Neural progenitor cell (in vitro differentiated cells): ENCODE measurements at regions not wholly inside any gene's neighbourhood (a gene's known extent, or its start where the extent isn't known, plus 50 kb on each side); places are given as distances from the start of the nearest gene placed in this dataset.

Source experiments
- DNase-seq: peaks from one replicate; pipeline ENCODE4 v3.0.0-alpha.2; 2016; ENCODE audit warnings: low spot score
- H2AFZ ChIP-seq: fragments of 200-600 bp; sonication (generic); replicated peaks from 2 replicates; pipeline ENCODE4 v1.6.1; 2016; ENCODE audit warnings: antibody characterized with exemption
- H3F3A ChIP-seq: fragments of 200-600 bp; sonication (generic); 2 replicates; pipeline ENCODE4 v1.6.1; 2016; ENCODE audit warnings: antibody characterized with exemption, low read depth
- H3K27ac ChIP-seq: fragments of 200-600 bp; sonication (generic); 2 replicates; pipeline ENCODE4 v1.5.1; 2016; ENCODE audit warnings: mild to moderate bottlenecking
- H3K27me3 ChIP-seq: fragments of 200-600 bp; sonication (generic); 2 replicates; pipeline ENCODE4 v1.6.1; 2016; ENCODE audit warnings: mild to moderate bottlenecking, moderate library complexity
- H3K36me3 ChIP-seq: fragments of 200-600 bp; sonication (generic); 2 replicates; pipeline ENCODE4 v1.5.1; 2016
- H3K4me1 ChIP-seq: fragments of 200-600 bp; sonication (generic); 2 replicates; pipeline ENCODE4 v1.6.1; 2016; ENCODE audit warnings: mixed run types
- H3K4me2 ChIP-seq: fragments of 200-600 bp; sonication (generic); 2 replicates; pipeline ENCODE4 v1.6.1; 2016
- H3K4me3 ChIP-seq: fragments of 200-600 bp; sonication (generic); 2 replicates; pipeline ENCODE4 v1.5.1; 2016
- H3K79me2 ChIP-seq: fragments of 200-600 bp; sonication (generic); 2 replicates; pipeline ENCODE4 v1.6.1; 2016; ENCODE audit warnings: low read depth
- H3K9ac ChIP-seq: fragments of 200-600 bp; sonication (generic); 2 replicates; pipeline ENCODE4 v1.6.1; 2016
- H3K9me3 ChIP-seq: fragments of 200-600 bp; sonication (generic); 2 replicates; pipeline ENCODE4 v1.5.1; 2016; ENCODE audit warnings: low read depth
- H4K20me1 ChIP-seq: fragments of 200-600 bp; sonication (generic); 2 replicates; pipeline ENCODE4 v1.6.1; 2016; ENCODE audit warnings: low read depth
- H3K27ac Mint-ChIP-seq: 3 replicates; pipeline ENCODE4 v1.8.0; 2021; ENCODE audit warnings: mixed read lengths
- H3K27me3 Mint-ChIP-seq: 2 replicates; pipeline ENCODE4 v1.8.0; 2022; ENCODE audit warnings: low read depth, mild to moderate bottlenecking, inconsistent platforms, moderate library complexity, mixed read lengths; ENCODE audit not compliant: insufficient read depth
- H3K36me3 Mint-ChIP-seq: 3 replicates; pipeline ENCODE4 v1.8.0; 2021; ENCODE audit warnings: mixed read lengths
- H3K4me1 Mint-ChIP-seq: 3 replicates; pipeline ENCODE4 v1.8.0; 2021; ENCODE audit warnings: mixed read lengths
- H3K4me3 Mint-ChIP-seq: 3 replicates; pipeline ENCODE4 v1.8.0; 2021; ENCODE audit warnings: mild to moderate bottlenecking, moderate library complexity, mixed read lengths
- H3K9me3 Mint-ChIP-seq: 3 replicates; pipeline ENCODE4 v1.8.0; 2020; ENCODE audit warnings: mixed read lengths
- CTCF ChIP-seq: fragments of 200-600 bp; sonication (generic); IDR thresholded peaks from 2 replicates; pipeline ENCODE4 v1.5.1; 2017; ENCODE audit warnings: antibody characterized with exemption, mild to moderate bottlenecking
- EZH2 ChIP-seq: fragments of 200-600 bp; sonication (generic); IDR thresholded peaks from 2 replicates; pipeline ENCODE4 v1.6.1; 2017; ENCODE audit warnings: antibody characterized with exemption, mild to moderate bottlenecking, moderate library complexity
- EZH2phosphoT487 ChIP-seq: fragments of 200-600 bp; sonication (generic); IDR thresholded peaks from 2 replicates; pipeline ENCODE4 v1.6.1; 2017; ENCODE audit warnings: antibody characterized with exemption

- no peak overlapping the region for H2AFZ ChIP-seq
- no peak overlapping the region for H3K9ac ChIP-seq
- no peak overlapping the region for H3K4me3 Mint-ChIP-seq
- H3K27ac ChIP-seq: no peak overlapping the region
- peaks cover 4% of the 10 kb centered on the region for H3K27me3 Mint-ChIP-seq
- no peaks in the 10 kb centered on the region for H3K4me1 ChIP-seq
- no peak overlapping the region for H3K4me2 ChIP-seq
- no peaks in the 10 kb centered on the region for H4K20me1 ChIP-seq
- no peak overlapping the region for H3K27ac Mint-ChIP-seq
- H3K9me3 ChIP-seq: no peaks in the 10 kb centered on the region
- H3K4me1 Mint-ChIP-seq: no peaks in the 10 kb centered on the region
- no peak for DNase-seq
- H3K9me3 Mint-ChIP-seq: no peaks in the 10 kb centered on the region
- no peaks in the 10 kb centered on the region for H3F3A ChIP-seq
- no peak overlapping the region for H3K4me3 ChIP-seq
- TF ChIP-seq EZH2 (no peak), CTCF (no peak), EZH2phosphoT487 (no peak)
- no peaks in the 10 kb centered on the region for H3K79me2 ChIP-seq
- H3K36me3 Mint-ChIP-seq: no peaks in the 10 kb centered on the region
- no peaks in the 10 kb centered on the region for H3K27me3 ChIP-seq
- H3K36me3 ChIP-seq: no peaks in the 10 kb centered on the region
Measured at GRCh38 chr4:26000274-26000950, 86.4 kb downstream of the SMIM20 start.

- no peaks in the 10 kb centered on the region for H3K36me3 ChIP-seq
- H3K79me2 ChIP-seq: no peaks in the 10 kb centered on the region
- no peak overlapping the region for H2AFZ ChIP-seq
- H3K9me3 ChIP-seq: no peaks in the 10 kb centered on the region
- no peak overlapping the region for H3K4me3 Mint-ChIP-seq
- no peak for DNase-seq
- H3F3A ChIP-seq: no peaks in the 10 kb centered on the region
- TF ChIP-seq EZH2 (no peak), CTCF (no peak), EZH2phosphoT487 (no peak)
- H3K27ac Mint-ChIP-seq: no peak overlapping the region
- H3K4me2 ChIP-seq: no peak overlapping the region
- H3K9me3 Mint-ChIP-seq: no peaks in the 10 kb centered on the region
- H3K27ac ChIP-seq: no peak overlapping the region
- H3K4me1 ChIP-seq: no peaks in the 10 kb centered on the region
- no peak overlapping the region for H3K4me3 ChIP-seq
- H4K20me1 ChIP-seq: no peaks in the 10 kb centered on the region
- no peak overlapping the region for H3K9ac ChIP-seq
- no peaks in the 10 kb centered on the region for H3K36me3 Mint-ChIP-seq
- H3K4me1 Mint-ChIP-seq: no peaks in the 10 kb centered on the region
- no peaks in the 10 kb centered on the region for H3K27me3 ChIP-seq
- H3K27me3 Mint-ChIP-seq: peaks cover 4% of the 10 kb centered on the region
Measured at GRCh38 chr4:26001413-26001812, 87.4 kb downstream of the SMIM20 start.

GRCh38 chr4:26001816-26002215 lies 87.8 kb downstream of the SMIM20 start:
- no peaks in the 10 kb centered on the region for H3K36me3 Mint-ChIP-seq
- Histone ChIP-seq H3K9me3 (no peaks in the 10 kb centered on the region), H3K79me2 (no peaks in the 10 kb centered on the region), H3K4me3 (no peak overlapping the region), H4K20me1 (no peaks in the 10 kb centered on the region), H2AFZ (no peak overlapping the region), H3F3A (no peaks in the 10 kb centered on the region), H3K27ac (no peak overlapping the region), H3K4me2 (no peak overlapping the region), H3K36me3 (no peaks in the 10 kb centered on the region), H3K27me3 (no peaks in the 10 kb centered on the region), H3K4me1 (no peaks in the 10 kb centered on the region), H3K9ac (no peak overlapping the region)
- no peaks in the 10 kb centered on the region for H3K4me1 Mint-ChIP-seq
- H3K9me3 Mint-ChIP-seq: no peaks in the 10 kb centered on the region
- H3K27ac Mint-ChIP-seq: no peak overlapping the region
- H3K4me3 Mint-ChIP-seq: no peak overlapping the region
- no peak for DNase-seq
- no peak for TF ChIP-seq EZH2
- no peak for TF ChIP-seq CTCF
- no peak for TF ChIP-seq EZH2phosphoT487
- peaks cover 4% of the 10 kb centered on the region for H3K27me3 Mint-ChIP-seq
